NOMO-1 (cell line): ENCODE measurements at regions not wholly inside any gene's neighbourhood (a gene's known extent, or its start where the extent isn't known, plus 50 kb on each side); places are given as distances from the start of the nearest gene placed in this dataset.

Experiments
- DNase-seq, 2 experiments: peaks; one replicate each; lab custom pipeline; 2025; ENCODE audit not compliant: unreplicated experiment in 2 of 2; lab: John Stamatoyannopoulos, UW

DNA sequence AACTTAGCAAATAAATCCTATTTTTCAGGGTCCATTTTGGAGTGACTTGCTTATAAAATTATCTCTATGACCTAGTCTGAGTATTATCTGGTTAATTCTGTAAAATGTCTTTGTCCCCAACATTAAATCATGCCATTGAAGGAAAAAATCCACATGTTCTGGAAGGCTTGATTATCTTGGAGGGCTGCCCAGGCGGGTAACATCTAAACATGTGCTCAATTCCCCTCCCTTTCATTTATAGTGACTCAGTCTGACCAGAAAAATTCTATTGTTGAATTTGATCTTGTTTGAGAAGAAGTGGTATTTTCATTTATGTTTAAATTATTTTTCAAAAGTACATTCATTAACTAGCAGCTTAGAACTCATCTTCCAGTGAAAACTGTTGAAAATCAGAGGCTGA lies 55.4 kb upstream of the SLC10A7 start:
- no peak for DNase-seq

DNA sequence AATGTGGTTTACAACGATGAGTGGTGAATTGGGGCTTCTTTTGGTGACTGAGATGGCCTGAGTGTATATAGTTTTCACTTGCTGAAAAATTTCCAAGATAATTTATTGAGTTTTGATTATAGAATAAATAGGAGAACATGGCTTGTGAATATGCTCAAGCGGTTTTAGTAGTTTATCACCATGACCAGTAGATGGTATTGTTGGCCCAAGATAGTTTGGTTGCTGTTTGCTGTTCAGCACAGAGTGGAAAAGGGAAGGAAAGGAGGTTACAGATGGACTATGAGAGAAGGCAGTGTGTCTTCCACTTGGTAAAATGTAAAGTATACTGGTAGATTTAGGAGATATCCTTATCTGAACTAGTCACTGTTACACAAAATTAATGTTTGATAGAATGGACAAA lies 55.8 kb upstream of the POU4F2 start:
- peak; percentile 38 to 55 for DNase-seq

DNA sequence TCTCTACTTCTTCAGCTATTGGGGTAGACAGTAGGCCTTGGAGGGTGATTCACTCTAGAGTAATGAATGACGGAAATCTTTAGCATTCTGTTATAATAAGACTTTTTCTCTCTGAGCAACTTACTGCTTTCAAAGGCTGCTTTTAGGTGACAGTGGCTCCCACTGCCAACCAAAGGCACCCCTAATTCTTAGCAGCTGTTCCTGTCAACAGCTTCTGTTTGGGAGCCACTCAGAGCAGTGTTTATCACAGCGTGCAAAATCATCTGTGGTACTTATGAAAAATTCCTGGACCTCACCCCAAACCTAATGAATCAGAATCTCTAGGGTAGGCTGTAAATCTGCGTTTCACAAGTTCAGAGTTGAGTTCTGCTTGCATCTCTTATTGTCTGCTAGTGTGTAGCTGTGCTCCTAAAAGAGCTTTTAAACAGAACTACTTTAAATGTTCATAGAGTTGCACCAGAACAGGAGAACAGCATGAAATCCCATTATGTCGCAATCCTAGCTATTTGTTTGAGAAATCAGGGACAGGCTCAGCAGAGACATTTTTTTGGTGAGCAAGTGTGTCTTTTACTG lies 52.8 kb upstream of the POU4F2 start:
- peak; percentile 60 to 85 for DNase-seq
